Natural killer cell (primary cell): ENCODE measurements at regions not wholly inside any gene's neighbourhood (a gene's known extent, or its start where the extent isn't known, plus 50 kb on each side); places are given as distances from the start of the nearest gene placed in this dataset.

Experiments used
- ATAC-seq, 3 donors: fragments of 150-1000 bp in 2 of 3; fragments of 200-7000 bp in 1 of 3; cut with Tn5 transposase; 1 replicate in 1 of 3; 2 replicates in 2 of 3; pipeline ENCODE4 v1.10.0; 2021; ENCODE audit warnings: mild to moderate bottlenecking in 2 of 3, moderate library complexity in 2 of 3
- DNase-seq, 2 donors: peaks; one replicate each; pipeline versions ENCODE4 v3.0.0 to v3.0.0-alpha.2; 2013 to 2021; ENCODE audit warnings: mixed read lengths in 1 of 2
- H3K27ac ChIP-seq: one replicate; pipeline ENCODE4 v1.5.1; 2013; ENCODE audit warnings: mild to moderate bottlenecking, low read length
- H3K27me3 ChIP-seq: one replicate; pipeline ENCODE4 v1.6.1; 2013; ENCODE audit warnings: low read length; ENCODE audit not compliant: control insufficient read depth, insufficient read depth
- H3K36me3 ChIP-seq: one replicate; pipeline ENCODE4 v1.6.1; 2013; ENCODE audit warnings: low read length; ENCODE audit not compliant: control insufficient read depth, insufficient read depth
- H3K4me1 ChIP-seq: one replicate; pipeline ENCODE4 v1.6.1; 2013; ENCODE audit warnings: low read length; ENCODE audit not compliant: control insufficient read depth, insufficient read depth
- H3K4me3 ChIP-seq: one replicate; pipeline ENCODE4 v1.5.1; 2013; ENCODE audit warnings: low read length
- H3K9me3 ChIP-seq: one replicate; pipeline ENCODE4 v1.6.1; 2013; ENCODE audit warnings: low read length; ENCODE audit not compliant: control insufficient read depth, insufficient read depth
- H3K27ac Mint-ChIP-seq, 2 donors: one replicate each; pipeline ENCODE4 v1.8.0; 2022; ENCODE audit warnings: mild to moderate bottlenecking in 2 of 2, mixed read lengths in 2 of 2, moderate library complexity in 1 of 2
- H3K27me3 Mint-ChIP-seq, 2 donors: one replicate each; pipeline ENCODE4 v1.8.0; 2022; ENCODE audit warnings: low read depth in 2 of 2, mixed read lengths in 2 of 2
- H3K36me3 Mint-ChIP-seq: one replicate; pipeline ENCODE4 v1.8.0; 2022; ENCODE audit warnings: mixed read lengths
- H3K4me1 Mint-ChIP-seq, 2 donors: one replicate each; pipeline ENCODE4 v1.8.0; 2022; ENCODE audit warnings: mixed read lengths in 2 of 2
- H3K4me3 Mint-ChIP-seq: one replicate; pipeline ENCODE4 v1.8.0; 2022; ENCODE audit warnings: mild to moderate bottlenecking, moderate library complexity, mixed read lengths
- H3K9me3 Mint-ChIP-seq, 2 donors: one replicate each; pipeline ENCODE4 v1.8.0; 2022; ENCODE audit warnings: mixed read lengths in 2 of 2
- CTCF ChIP-seq: fragments of 200-600 bp; IDR thresholded peaks from one replicate; pipeline ENCODE4 v1.8.0; 2022; ENCODE audit warnings: antibody characterized with exemption
- whole genome bisulfite sequencing: methylation state at CpG from one replicate; pipeline ENCODE4 v1.1.7; 2013; ENCODE audit warnings: missing lambda C conversion rate; ENCODE audit not compliant: insufficient coverage; 5-methylcytosine and 5-hydroxymethylcytosine counted together
- intact Hi-C: fragments of 100-400 bp; cut with micrococcal nuclease; formaldehyde crosslinking; loops from one replicate; pipeline ENCODE4 v1.14.2; 2022

- H3K9me3 ChIP-seq: peaks cover 8% of the 10 kb centered on the region
- DNase-seq (peak; percentile 29 to 64), ATAC-seq (peak; percentile 54 to 86 (median 81))
- no peaks in the 10 kb centered on the region for H3K36me3 ChIP-seq
- 33% methylated on average over 5 of the region's 7 CpGs for WGBS
- intact Hi-C loops: no loop called here
- H3K27ac ChIP-seq: no peak overlapping the region
- Mint-ChIP-seq H3K4me3 (no peak overlapping the region), H3K27me3 (peaks cover 0 to 5% of the 10 kb centered on the region in 2 donors), H3K36me3 (peaks cover 14% of the 10 kb centered on the region), H3K9me3 (peaks cover 4 to 7% of the 10 kb centered on the region in 2 donors), H3K4me1 (peaks cover 17 to 32% of the 10 kb centered on the region in 2 donors), H3K27ac (no peak overlapping the region)
- TF ChIP-seq CTCF: peak; percentile 62
- no peak overlapping the region for H3K4me3 ChIP-seq
- H3K27me3 ChIP-seq: no peaks in the 10 kb centered on the region
- H3K4me1 ChIP-seq: no peaks in the 10 kb centered on the region
These were observed 52.2 kb upstream of the MKI67 start for GRCh38 chr10:128178302-128178958.

- H3K27me3 ChIP-seq: no peaks in the 10 kb centered on the region
- no peaks in the 10 kb centered on the region for H3K4me1 ChIP-seq
- peak overlapping the region; percentile 86 for H3K4me3 Mint-ChIP-seq
- H3K9me3 Mint-ChIP-seq: peaks cover 0 to 2% of the 10 kb centered on the region in 2 donors
- no peak for TF ChIP-seq CTCF
- H3K9me3 ChIP-seq: no peaks in the 10 kb centered on the region
- no peaks in the 10 kb centered on the region for H3K36me3 ChIP-seq
- peak overlapping the region; percentile 79 for H3K27ac Mint-ChIP-seq
- no peaks in the 10 kb centered on the region for H3K36me3 Mint-ChIP-seq
- H3K4me3 ChIP-seq: no peak overlapping the region
- 1% methylated on average over 7 of the region's 8 CpGs for WGBS
- peak in 1 of 2 donors; percentile 68 for DNase-seq
- H3K4me1 Mint-ChIP-seq: peaks cover 22 to 38% of the 10 kb centered on the region in 2 donors
- no peak overlapping the region for H3K27ac ChIP-seq
- intact Hi-C loops: no loop called here
- H3K27me3 Mint-ChIP-seq: no peaks in the 10 kb centered on the region
- ATAC-seq: peak; percentile 67 to 78 (median 74)
These were observed 54.6 kb upstream of the MKI67 start for GRCh38 chr10:128180843-128181242.

GRCh38 chr10:128185627-128186026 is 59.4 kb upstream of the MKI67 start:
- H3K27ac ChIP-seq: no peak overlapping the region
- H3K4me1 Mint-ChIP-seq: peaks cover 40 to 48% of the 10 kb centered on the region in 2 donors
- ATAC-seq (no peak), DNase-seq (no peak)
- H3K9me3 Mint-ChIP-seq: peaks cover 0 to 2% of the 10 kb centered on the region in 2 donors
- peak overlapping the region; percentile 26 for H3K4me3 Mint-ChIP-seq
- H3K27me3 Mint-ChIP-seq: no peaks in the 10 kb centered on the region
- H3K4me3 ChIP-seq: no peak overlapping the region
- H3K36me3 Mint-ChIP-seq: no peaks in the 10 kb centered on the region
- H3K4me1 ChIP-seq: peaks cover 22% of the 10 kb centered on the region
- H3K9me3 ChIP-seq: no peaks in the 10 kb centered on the region
- no peaks in the 10 kb centered on the region for H3K36me3 ChIP-seq
- TF ChIP-seq CTCF: no peak
- WGBS: 95% methylated on average over 1 of the region's 1 CpG
- H3K27me3 ChIP-seq: no peaks in the 10 kb centered on the region
- intact Hi-C loops: no loop called here
- no peak overlapping the region for H3K27ac Mint-ChIP-seq
